ENCODE measurements at regions not wholly inside any gene's neighbourhood (a gene's known extent, or its start where the extent isn't known, plus 50 kb on each side); places are given as distances from the start of the nearest gene placed in this dataset.

- no peak for DNase-seq (ENCODE audit: low spot score)
Measured at GRCh38 chr1:229080361-229080760, 190.6 kb upstream of the RAB4A start.

- DNase-seq (ENCODE audit: low spot score): no peak
Measured at GRCh38 chr1:229085291-229085690, 185.6 kb upstream of the RAB4A start.

- no peak for DNase-seq (ENCODE audit: low spot score)
Measured at GRCh38 chr1:229086091-229086490, 184.8 kb upstream of the RAB4A start.

GRCh38 chr1:229086686-229087085 is 184.2 kb upstream of the RAB4A start:
- no peak for DNase-seq (ENCODE audit: low spot score)

- DNase-seq (ENCODE audit: low spot score): no peak
Measured at GRCh38 chr1:229087339-229087738, 183.6 kb upstream of the RAB4A start.

- no peak for DNase-seq (ENCODE audit: low spot score)
Measured at GRCh38 chr1:229087906-229088305, 183.0 kb upstream of the RAB4A start.

GRCh38 chr1:229088711-229089110 is 182.2 kb upstream of the RAB4A start:
- DNase-seq (ENCODE audit: low spot score): no peak

- no peak for DNase-seq (ENCODE audit: low spot score)
Measured at GRCh38 chr1:229089586-229090208, 181.2 kb upstream of the RAB4A start.

GRCh38 chr1:229091721-229092136 is 179.2 kb upstream of the RAB4A start:
- DNase-seq (ENCODE audit: low spot score): no peak

- no peak for DNase-seq (ENCODE audit: low spot score)
Measured at GRCh38 chr1:229092377-229093237, 178.3 kb upstream of the RAB4A start.

GRCh38 chr1:229093238-229093540 is 177.7 kb upstream of the RAB4A start:
- DNase-seq (ENCODE audit: low spot score): no peak

GRCh38 chr1:229093609-229094336 is 177.1 kb upstream of the RAB4A start:
- DNase-seq (ENCODE audit: low spot score): no peak

GRCh38 chr1:229094476-229095311 is 176.2 kb upstream of the RAB4A start:
- DNase-seq (ENCODE audit: low spot score): no peak

- DNase-seq (ENCODE audit: low spot score): no peak
Measured at GRCh38 chr1:229095325-229095724, 175.6 kb upstream of the RAB4A start.

- no peak for DNase-seq (ENCODE audit: low spot score)
Measured at GRCh38 chr1:229097356-229097755, 173.6 kb upstream of the RAB4A start.

- no peak for DNase-seq (ENCODE audit: low spot score)
Measured at GRCh38 chr1:229098361-229098760, 172.6 kb upstream of the RAB4A start.

GRCh38 chr1:229098903-229099578 is 171.9 kb upstream of the RAB4A start:
- no peak for DNase-seq (ENCODE audit: low spot score)

GRCh38 chr1:229101011-229101871 is 169.7 kb upstream of the RAB4A start:
- no peak for DNase-seq (ENCODE audit: low spot score)

- DNase-seq (ENCODE audit: low spot score): no peak
Measured at GRCh38 chr1:229102741-229103391, 168.0 kb upstream of the RAB4A start.

Measured in mesenteric fat pad (tissue), 1 donor.